Small intestine (tissue), 7 donors: ENCODE measurements at regions not wholly inside any gene's neighbourhood (a gene's known extent, or its start where the extent isn't known, plus 50 kb on each side); places are given as distances from the start of the nearest gene placed in this dataset.

Experiments
- DNase-seq, 2 donors: peaks; one replicate each; pipeline versions ENCODE4 v3.0.0 to v3.0.0-alpha.2; 2013
- FAIRE-seq: peaks from 2 replicates; lab custom pipeline; 2012; peaks lifted over from hg19 to GRCh38; lab: Jason Lieb, UNC
- H3K27ac ChIP-seq, 3 donors: one replicate each; pipeline ENCODE4 v1.5.1; 2013; ENCODE audit warnings: low read length in 2 of 3, mild to moderate bottlenecking in 2 of 3, control low read depth in 1 of 3, inconsistent platforms in 1 of 3, low read depth in 1 of 3, moderate library complexity in 1 of 3
- H3K27me3 ChIP-seq, 3 donors: one replicate each; pipeline ENCODE4 v1.6.1; 2013; ENCODE audit warnings: low read length in 3 of 3, inconsistent platforms in 1 of 3; ENCODE audit not compliant: control insufficient read depth in 3 of 3, insufficient read depth in 3 of 3
- H3K36me3 ChIP-seq, 3 donors: one replicate each; pipeline ENCODE4 v1.6.1; 2013; ENCODE audit warnings: low read length in 3 of 3, inconsistent platforms in 1 of 3, low read depth in 1 of 3, mild to moderate bottlenecking in 1 of 3, moderate library complexity in 1 of 3; ENCODE audit not compliant: control insufficient read depth in 3 of 3, insufficient read depth in 2 of 3
- H3K4me1 ChIP-seq, 3 donors: one replicate each; pipeline ENCODE4 v1.6.1; 2013; ENCODE audit warnings: low read length in 2 of 3, inconsistent platforms in 1 of 3, low read depth in 1 of 3, mild to moderate bottlenecking in 1 of 3, moderate library complexity in 1 of 3; ENCODE audit not compliant: control insufficient read depth in 3 of 3, insufficient read depth in 2 of 3
- H3K4me3 ChIP-seq, 3 donors: one replicate each; pipeline ENCODE4 v1.5.1; 2013; ENCODE audit warnings: low read length in 3 of 3, control low read depth in 1 of 3, inconsistent platforms in 1 of 3, low read depth in 1 of 3, mild to moderate bottlenecking in 1 of 3, moderate library complexity in 1 of 3
- H3K9me3 ChIP-seq, 2 donors: one replicate each; pipeline ENCODE4 v1.6.1; 2013; ENCODE audit warnings: low read depth in 1 of 2, low read length in 1 of 2; ENCODE audit not compliant: control insufficient read depth in 2 of 2, insufficient read depth in 1 of 2
- WGBS, 3 donors: extraction: QIAGEN DNeasy Blood & Tissue Kit; methylation state at CpG; one replicate each; pipeline ENCODE4 v1.1.7; 2013; 5-methylcytosine and 5-hydroxymethylcytosine counted together
- donor health status: healthy with polysubstance abuse.
- donor health status: control.
- donor health status: control.
- donor health status: Bipolar disorder and iron deficiency.
- donor health status: healthy.

- DNase-seq (no peak), FAIRE-seq (no peak)
- no peak overlapping the region for H3K27ac ChIP-seq
- no peaks in the 10 kb centered on the region for H3K27me3 ChIP-seq
- H3K4me1 ChIP-seq = no peaks in the 10 kb centered on the region
- peaks cover 0 to 2% of the 10 kb centered on the region in 2 donors for H3K9me3 ChIP-seq
- H3K36me3 ChIP-seq = no peaks in the 10 kb centered on the region
- WGBS, 3 donors = 66 to 74% (median 70%) methylated on average over 2 of the region's 2 CpGs
- H3K4me3 ChIP-seq = no peak overlapping the region
Measured at GRCh38 chr5:174275959-174276358, 230.5 kb downstream of the NSG2 start.

GRCh38 chr5:174281089-174281760 is 235.7 kb downstream of the NSG2 start:
- Histone ChIP-seq H3K27me3 (no peaks in the 10 kb centered on the region), H3K4me3 (no peak overlapping the region), H3K36me3 (no peaks in the 10 kb centered on the region), H3K4me1 (no peaks in the 10 kb centered on the region), H3K9me3 (peaks cover 0 to 2% of the 10 kb centered on the region in 2 donors), H3K27ac (no peak overlapping the region)
- DNase-seq = no peak
- WGBS, 3 donors = 59 to 63% (median 62%) methylated on average over 4 of the region's 4 CpGs
- no peak for FAIRE-seq

- FAIRE-seq = no peak
- H3K4me3 ChIP-seq = no peak overlapping the region
- DNase-seq = no peak
- H3K9me3 ChIP-seq = peaks cover 0 to 2% of the 10 kb centered on the region in 2 donors
- WGBS, 3 donors = 79 to 85% (median 81%) methylated on average over 5 of the region's 5 CpGs
- H3K27me3 ChIP-seq = no peaks in the 10 kb centered on the region
- H3K27ac ChIP-seq = no peak overlapping the region
- no peaks in the 10 kb centered on the region for H3K4me1 ChIP-seq
- no peaks in the 10 kb centered on the region for H3K36me3 ChIP-seq
Measured at GRCh38 chr5:174281855-174282254, 236.3 kb downstream of the NSG2 start.

- no peak for DNase-seq
- no peak for FAIRE-seq
- WGBS, 3 donors = 60 to 66% (median 62%) methylated on average over 5 of the region's 5 CpGs
Measured at GRCh38 chr5:174282391-174282790, 236.9 kb downstream of the NSG2 start.

GRCh38 chr5:174283211-174284005 is 237.9 kb downstream of the NSG2 start:
- no peak overlapping the region for H3K4me3 ChIP-seq
- H3K4me1 ChIP-seq = no peaks in the 10 kb centered on the region
- no peak overlapping the region for H3K27ac ChIP-seq
- H3K9me3 ChIP-seq = no peaks in the 10 kb centered on the region
- no peaks in the 10 kb centered on the region for H3K27me3 ChIP-seq
- DNase-seq (no peak), FAIRE-seq (no peak)
- 82 to 87% (median 86%) methylated on average over 9 of the region's 9 CpGs for WGBS, 3 donors
- no peaks in the 10 kb centered on the region for H3K36me3 ChIP-seq

More at GRCh38 chr5:174282391-174282790, 236.9 kb downstream of the NSG2 start:
- Histone ChIP-seq H3K4me3 (no peak overlapping the region), H3K27ac (no peak overlapping the region), H3K36me3 (no peaks in the 10 kb centered on the region), H3K4me1 (no peaks in the 10 kb centered on the region), H3K9me3 (peaks cover 0 to 2% of the 10 kb centered on the region in 2 donors), H3K27me3 (no peaks in the 10 kb centered on the region)

GRCh38 chr5:174284873-174285272 is 239.4 kb downstream of the NSG2 start:
- no peaks in the 10 kb centered on the region for H3K9me3 ChIP-seq
- no peaks in the 10 kb centered on the region for H3K36me3 ChIP-seq
- DNase-seq = no peak
- no peak overlapping the region for H3K27ac ChIP-seq
- no peak for FAIRE-seq
- H3K27me3 ChIP-seq = no peaks in the 10 kb centered on the region
- no peaks in the 10 kb centered on the region for H3K4me1 ChIP-seq
- 45 to 61% (median 52%) methylated on average over 5 of the region's 5 CpGs for WGBS, 3 donors
- no peak overlapping the region for H3K4me3 ChIP-seq

GRCh38 chr5:174287761-174288160 is 242.3 kb downstream of the NSG2 start:
- FAIRE-seq (no peak), DNase-seq (no peak)
- Histone ChIP-seq H3K27me3 (no peaks in the 10 kb centered on the region), H3K27ac (no peak overlapping the region), H3K4me1 (no peaks in the 10 kb centered on the region), H3K36me3 (no peaks in the 10 kb centered on the region), H3K9me3 (peaks cover 0 to 4% of the 10 kb centered on the region in 2 donors), H3K4me3 (no peak overlapping the region)
- WGBS, 3 donors = 85 to 86% (median 85%) methylated on average over 4 of the region's 4 CpGs

- 69 to 79% (median 75%) methylated on average over 6 of the region's 6 CpGs for WGBS, 3 donors
- no peaks in the 10 kb centered on the region for H3K4me1 ChIP-seq
- H3K27ac ChIP-seq = no peak overlapping the region
- H3K9me3 ChIP-seq = peaks cover 0 to 4% of the 10 kb centered on the region in 2 donors
- no peaks in the 10 kb centered on the region for H3K36me3 ChIP-seq
- no peaks in the 10 kb centered on the region for H3K27me3 ChIP-seq
- FAIRE-seq = no peak
- H3K4me3 ChIP-seq = no peak overlapping the region
- no peak for DNase-seq
Measured at GRCh38 chr5:174288439-174288838, 242.9 kb downstream of the NSG2 start.
